Spleen (tissue), 3 donors: ENCODE measurements at regions not wholly inside any gene's neighbourhood (a gene's known extent, or its start where the extent isn't known, plus 50 kb on each side); places are given as distances from the start of the nearest gene placed in this dataset.

Experiments used
- POLR2A ChIP-seq, 3 donors: fragments of 450-650 bp; IDR thresholded peaks; one replicate each; pipeline ENCODE4 v1.5.1; 2017; ENCODE audit warnings: antibody characterized with exemption in 3 of 3, mild to moderate bottlenecking in 1 of 3
- POLR2AphosphoS5 ChIP-seq, 3 donors: sonication (generic); formaldehyde crosslinking; IDR thresholded peaks; one replicate each; pipeline ENCODE4 v1.5.1; 2017; ENCODE audit warnings: antibody characterized with exemption in 3 of 3

GRCh38 chr14:97582022-97582421 lies 784.8 kb downstream of the VRK1 start:
- TF ChIP-seq POLR2A (IDR thresholded peaks at IDR 0.05) (no peak), POLR2AphosphoS5 (IDR thresholded peaks at IDR 0.05) (no peak)
